ENCODE measurements at regions not wholly inside any gene's neighbourhood (a gene's known extent, or its start where the extent isn't known, plus 50 kb on each side); places are given as distances from the start of the nearest gene placed in this dataset.

DNA sequence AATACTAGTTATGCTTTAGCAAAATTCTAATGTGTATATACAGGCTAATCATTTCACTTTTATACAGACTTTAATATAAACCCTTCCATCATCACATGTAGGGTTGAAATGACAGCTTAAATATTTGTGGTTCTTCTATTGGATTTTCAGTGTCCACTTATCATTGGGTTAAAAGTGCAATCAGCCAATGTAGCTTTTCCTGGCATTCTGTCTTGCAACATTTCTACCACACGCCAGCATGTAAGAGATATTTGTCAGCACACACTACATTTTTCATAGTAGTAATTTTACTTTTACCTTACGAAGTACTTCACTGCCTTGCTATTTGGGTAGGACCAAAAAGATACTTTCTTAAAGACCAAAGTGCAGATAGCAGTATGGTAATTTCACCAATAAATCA is 252.0 kb downstream of the TBX18 start:
- Mint-ChIP-seq H3K9me3 (ENCODE audit: insufficient read depth) (no peaks in the 10 kb centered on the region), H3K27me3 (ENCODE audit: low read depth) (no peaks in the 10 kb centered on the region), H3K4me1 (ENCODE audit: low read depth) (no peaks in the 10 kb centered on the region), H3K4me3 (no peak overlapping the region), H3K36me3 (ENCODE audit: low read depth) (no peaks in the 10 kb centered on the region), H3K27ac (no peak overlapping the region)
- POLR2A ChIA-PET, result no interaction called here
- ATAC-seq (no peak), DNase-seq (no peak)
- CTCF ChIA-PET, result no interaction called here

GRCh38 chr6:84511929-84512328 is 252.5 kb downstream of the TBX18 start:
- ChIA-PET CTCF (no interaction called here), POLR2A (no interaction called here)
- H3K4me1 Mint-ChIP-seq (ENCODE audit: low read depth), result no peaks in the 10 kb centered on the region
- no peaks in the 10 kb centered on the region for H3K36me3 Mint-ChIP-seq (ENCODE audit: low read depth)
- H3K27ac Mint-ChIP-seq, result no peak overlapping the region
- H3K9me3 Mint-ChIP-seq (ENCODE audit: insufficient read depth), result no peaks in the 10 kb centered on the region
- ATAC-seq (no peak), DNase-seq (no peak)
- no peaks in the 10 kb centered on the region for H3K27me3 Mint-ChIP-seq (ENCODE audit: low read depth)
- H3K4me3 Mint-ChIP-seq, result no peak overlapping the region

GRCh38 chr6:84508981-84509380 is 255.4 kb downstream of the TBX18 start:
- CTCF ChIA-PET, result no interaction called here
- no peak overlapping the region for H3K27ac Mint-ChIP-seq
- DNase-seq, result no peak
- H3K4me3 Mint-ChIP-seq, result no peak overlapping the region
- H3K27me3 Mint-ChIP-seq (ENCODE audit: low read depth), result no peaks in the 10 kb centered on the region
- POLR2A ChIA-PET, result no interaction called here
- no peaks in the 10 kb centered on the region for H3K36me3 Mint-ChIP-seq (ENCODE audit: low read depth)
- H3K4me1 Mint-ChIP-seq (ENCODE audit: low read depth), result no peaks in the 10 kb centered on the region
- no peak for ATAC-seq
- no peaks in the 10 kb centered on the region for H3K9me3 Mint-ChIP-seq (ENCODE audit: insufficient read depth)

- Mint-ChIP-seq H3K36me3 (ENCODE audit: low read depth) (no peaks in the 10 kb centered on the region), H3K4me1 (ENCODE audit: low read depth) (no peaks in the 10 kb centered on the region), H3K27ac (no peak overlapping the region), H3K27me3 (ENCODE audit: low read depth) (no peaks in the 10 kb centered on the region), H3K4me3 (no peak overlapping the region), H3K9me3 (ENCODE audit: insufficient read depth) (no peaks in the 10 kb centered on the region)
- POLR2A ChIA-PET, result no interaction called here
- DNase-seq (no peak), ATAC-seq (no peak)
- CTCF ChIA-PET, result no interaction called here
Measured at GRCh38 chr6:84508334-84508733, 256.1 kb downstream of the TBX18 start.

- Mint-ChIP-seq H3K9me3 (ENCODE audit: insufficient read depth) (no peaks in the 10 kb centered on the region), H3K4me1 (ENCODE audit: low read depth) (no peaks in the 10 kb centered on the region), H3K4me3 (no peak overlapping the region), H3K27ac (no peak overlapping the region), H3K27me3 (ENCODE audit: low read depth) (no peaks in the 10 kb centered on the region), H3K36me3 (ENCODE audit: low read depth) (no peaks in the 10 kb centered on the region)
- CTCF ChIA-PET, result no interaction called here
- DNase-seq, result no peak
- POLR2A ChIA-PET, result no interaction called here
- no peak for ATAC-seq
Measured at GRCh38 chr6:84504025-84504424, 260.4 kb downstream of the TBX18 start.

DNA sequence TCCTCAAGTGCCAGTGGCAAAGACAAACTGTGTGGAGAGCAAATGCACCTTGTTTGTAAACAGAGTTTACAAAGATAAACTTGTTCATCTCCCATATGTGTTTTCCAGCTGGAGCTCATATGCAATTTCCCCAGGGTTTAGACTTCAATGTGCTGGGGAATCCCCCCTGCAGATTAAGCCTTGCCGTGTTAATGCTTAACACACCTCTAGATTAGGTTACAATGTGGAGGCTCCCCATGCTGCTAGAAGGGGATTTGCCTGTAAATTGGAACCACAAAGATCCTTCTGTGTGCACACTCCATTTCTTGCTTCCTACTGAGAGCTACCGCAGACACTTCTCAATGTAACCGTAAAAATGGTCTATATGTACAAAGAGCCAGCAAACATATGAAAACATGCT is 263.1 kb downstream of the TBX18 start:
- no peak for ATAC-seq
- no peaks in the 10 kb centered on the region for H3K9me3 Mint-ChIP-seq (ENCODE audit: insufficient read depth)
- POLR2A ChIA-PET, result interaction anchor here (0.8 kb wide), 1 partner anchor 641 kb away, joined by 3 read pairs; no protein-coding TSS in a partner anchor
- CTCF ChIA-PET, result no interaction called here
- H3K27me3 Mint-ChIP-seq (ENCODE audit: low read depth), result no peaks in the 10 kb centered on the region
- H3K4me1 Mint-ChIP-seq (ENCODE audit: low read depth), result no peaks in the 10 kb centered on the region
- no peak overlapping the region for H3K27ac Mint-ChIP-seq
- H3K36me3 Mint-ChIP-seq (ENCODE audit: low read depth), result no peaks in the 10 kb centered on the region
- no peak overlapping the region for H3K4me3 Mint-ChIP-seq
- no peak for DNase-seq

DNA sequence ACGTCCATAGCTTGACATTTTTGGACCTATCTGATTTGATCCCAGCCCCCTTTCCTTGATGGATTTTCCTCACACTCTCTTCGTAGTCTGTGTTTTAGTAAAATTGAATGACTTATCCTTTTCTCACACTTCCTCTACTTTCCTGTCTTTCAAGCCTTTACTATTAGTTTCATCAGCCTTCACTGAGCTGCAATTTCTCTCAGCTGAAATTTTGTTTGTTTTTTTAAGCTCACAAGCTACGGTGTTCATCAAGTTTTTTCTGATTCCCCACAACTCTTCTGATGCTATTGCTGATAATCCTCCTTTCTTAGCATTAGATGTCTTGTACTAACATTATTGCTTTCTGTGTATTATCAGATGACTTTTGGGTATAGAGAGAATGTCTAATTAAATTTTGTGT is 263.7 kb downstream of the TBX18 start:
- no peaks in the 10 kb centered on the region for H3K36me3 Mint-ChIP-seq (ENCODE audit: low read depth)
- H3K4me1 Mint-ChIP-seq (ENCODE audit: low read depth), result no peaks in the 10 kb centered on the region
- H3K4me3 Mint-ChIP-seq, result no peak overlapping the region
- ChIA-PET CTCF (no interaction called here), POLR2A (interaction anchor here (0.8 kb wide), 1 partner anchor 641 kb away, joined by 3 read pairs; no protein-coding TSS in a partner anchor)
- H3K27ac Mint-ChIP-seq, result no peak overlapping the region
- H3K27me3 Mint-ChIP-seq (ENCODE audit: low read depth), result no peaks in the 10 kb centered on the region
- H3K9me3 Mint-ChIP-seq (ENCODE audit: insufficient read depth), result no peaks in the 10 kb centered on the region
- ATAC-seq (no peak), DNase-seq (no peak)

- ATAC-seq (no peak), DNase-seq (no peak)
- no peak overlapping the region for H3K4me3 Mint-ChIP-seq
- no peak overlapping the region for H3K27ac Mint-ChIP-seq
- H3K9me3 Mint-ChIP-seq (ENCODE audit: insufficient read depth), result no peaks in the 10 kb centered on the region
- POLR2A ChIA-PET, result no interaction called here
- H3K36me3 Mint-ChIP-seq (ENCODE audit: low read depth), result no peaks in the 10 kb centered on the region
- no peaks in the 10 kb centered on the region for H3K4me1 Mint-ChIP-seq (ENCODE audit: low read depth)
- H3K27me3 Mint-ChIP-seq (ENCODE audit: low read depth), result no peaks in the 10 kb centered on the region
- CTCF ChIA-PET, result no interaction called here
Measured at GRCh38 chr6:84498905-84499304, 265.5 kb downstream of the TBX18 start.

DNA sequence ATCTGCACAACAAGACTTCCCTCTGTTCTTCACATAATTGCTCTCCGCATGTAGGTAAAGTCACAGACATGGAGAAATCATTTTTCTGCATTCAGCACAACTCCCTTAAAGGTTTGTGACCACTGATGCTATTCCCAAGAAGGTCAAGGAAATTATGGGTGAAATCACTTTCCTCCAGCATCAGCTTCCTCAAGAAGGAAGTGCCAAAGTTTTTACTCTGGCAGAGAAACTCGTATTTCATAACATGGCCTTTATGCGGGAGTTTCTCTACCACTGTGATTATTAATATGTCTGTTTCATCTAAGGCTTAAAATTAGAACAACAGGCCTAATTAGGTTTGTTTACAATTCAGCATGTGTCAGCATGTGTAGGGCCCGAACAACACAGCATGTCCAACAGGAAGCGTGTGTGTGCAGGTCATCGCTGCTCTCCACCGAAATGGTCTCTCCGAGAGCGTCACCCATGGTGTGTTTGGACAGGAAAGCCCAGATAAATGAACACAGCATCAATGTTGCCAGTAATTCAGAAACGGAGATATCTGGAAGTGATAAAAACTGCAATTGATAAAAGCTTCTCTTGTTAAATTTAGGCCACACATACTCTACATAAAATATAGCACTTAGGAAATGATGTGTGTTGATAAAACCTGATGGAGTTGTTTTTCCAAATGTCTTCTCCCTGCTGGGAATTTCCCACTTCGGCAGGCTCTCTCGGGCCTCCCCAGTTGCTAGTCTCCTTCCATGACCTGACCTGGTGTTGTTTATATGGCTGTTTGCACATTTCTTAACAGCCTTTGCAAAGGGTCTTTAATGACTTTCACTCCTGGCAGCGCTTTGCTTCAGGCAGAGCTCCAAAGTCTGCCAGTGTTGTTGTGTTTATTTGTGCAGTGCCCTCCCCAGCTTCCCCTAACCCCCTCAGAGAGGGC is 265.1 kb upstream of the CEP162 start:
- H3K27me3 Mint-ChIP-seq (ENCODE audit: low read depth), result no peaks in the 10 kb centered on the region
- POLR2A ChIA-PET, result no interaction called here
- ATAC-seq, result no peak
- CTCF ChIA-PET, result no interaction called here
- no peak overlapping the region for H3K27ac Mint-ChIP-seq
- H3K36me3 Mint-ChIP-seq (ENCODE audit: low read depth), result no peaks in the 10 kb centered on the region
- H3K4me1 Mint-ChIP-seq (ENCODE audit: low read depth), result no peaks in the 10 kb centered on the region
- no peak overlapping the region for H3K4me3 Mint-ChIP-seq
- DNase-seq, result no peak
- no peaks in the 10 kb centered on the region for H3K9me3 Mint-ChIP-seq (ENCODE audit: insufficient read depth)

DNA sequence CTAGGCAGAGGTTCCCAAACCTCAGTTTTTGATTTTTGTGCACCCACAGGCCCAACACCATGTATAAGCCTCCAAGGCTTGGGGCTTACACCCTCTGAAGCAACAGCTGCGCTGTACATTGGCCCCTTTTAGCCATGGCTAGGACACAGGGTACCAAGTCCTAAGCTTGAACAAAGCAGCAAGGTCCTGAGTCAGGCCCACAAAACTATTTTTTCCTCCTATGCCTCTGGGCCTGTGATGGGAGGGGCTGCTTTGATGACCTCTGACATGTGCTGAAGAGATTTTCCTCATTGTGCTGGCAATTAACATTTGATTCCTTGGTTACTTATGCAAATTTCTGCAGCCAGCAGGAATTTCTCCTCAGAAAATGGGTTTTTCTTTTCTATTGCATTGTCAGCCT is 262.2 kb upstream of the CEP162 start:
- Mint-ChIP-seq H3K36me3 (ENCODE audit: low read depth) (no peaks in the 10 kb centered on the region), H3K9me3 (ENCODE audit: insufficient read depth) (no peaks in the 10 kb centered on the region), H3K27ac (no peak overlapping the region), H3K4me3 (no peak overlapping the region), H3K4me1 (ENCODE audit: low read depth) (no peaks in the 10 kb centered on the region), H3K27me3 (ENCODE audit: low read depth) (no peaks in the 10 kb centered on the region)
- ChIA-PET CTCF (no interaction called here), POLR2A (no interaction called here)
- DNase-seq (no peak), ATAC-seq (no peak)

GRCh38 chr6:84486526-84486925 is 259.1 kb upstream of the CEP162 start:
- no peaks in the 10 kb centered on the region for H3K27me3 Mint-ChIP-seq (ENCODE audit: low read depth)
- ChIA-PET CTCF (no interaction called here), POLR2A (no interaction called here)
- ATAC-seq, result no peak
- H3K4me3 Mint-ChIP-seq, result no peak overlapping the region
- H3K36me3 Mint-ChIP-seq (ENCODE audit: low read depth), result no peaks in the 10 kb centered on the region
- H3K9me3 Mint-ChIP-seq (ENCODE audit: insufficient read depth), result no peaks in the 10 kb centered on the region
- no peak for DNase-seq
- H3K27ac Mint-ChIP-seq, result no peak overlapping the region
- H3K4me1 Mint-ChIP-seq (ENCODE audit: low read depth), result no peaks in the 10 kb centered on the region

DNA sequence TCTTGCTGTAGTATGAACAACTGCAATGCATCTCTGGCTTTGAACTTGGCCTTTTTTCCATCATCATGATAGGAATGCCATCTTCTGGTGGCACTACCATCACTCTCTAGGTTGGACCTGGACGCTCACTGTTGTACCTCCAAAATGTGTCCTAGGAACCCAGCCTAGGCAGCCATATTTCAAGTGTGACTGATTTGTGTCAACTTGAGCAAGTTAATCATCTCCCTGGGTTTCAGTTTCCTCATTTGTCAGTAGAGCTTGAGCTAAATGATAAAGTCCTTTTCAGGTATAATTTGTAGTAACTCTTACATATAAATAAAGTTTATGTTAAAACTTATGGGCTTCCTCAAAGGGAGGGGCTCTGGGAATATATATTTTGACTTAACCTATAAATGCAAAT is 241.7 kb upstream of the CEP162 start:
- ChIA-PET CTCF (no interaction called here), POLR2A (no interaction called here)
- ATAC-seq (no peak), DNase-seq (no peak)
- Mint-ChIP-seq H3K4me3 (no peak overlapping the region), H3K9me3 (ENCODE audit: insufficient read depth) (no peaks in the 10 kb centered on the region), H3K27ac (no peak overlapping the region), H3K27me3 (ENCODE audit: low read depth) (no peaks in the 10 kb centered on the region), H3K36me3 (ENCODE audit: low read depth) (no peaks in the 10 kb centered on the region), H3K4me1 (ENCODE audit: low read depth) (no peaks in the 10 kb centered on the region)

- no peak overlapping the region for H3K27ac Mint-ChIP-seq
- ChIA-PET CTCF (no interaction called here), POLR2A (no interaction called here)
- no peak for DNase-seq
- H3K36me3 Mint-ChIP-seq (ENCODE audit: low read depth), result no peaks in the 10 kb centered on the region
- H3K9me3 Mint-ChIP-seq (ENCODE audit: insufficient read depth), result no peaks in the 10 kb centered on the region
- H3K4me1 Mint-ChIP-seq (ENCODE audit: low read depth), result no peaks in the 10 kb centered on the region
- H3K27me3 Mint-ChIP-seq (ENCODE audit: low read depth), result no peaks in the 10 kb centered on the region
- no peak for ATAC-seq
- H3K4me3 Mint-ChIP-seq, result no peak overlapping the region
Measured at GRCh38 chr6:84467296-84467695, 239.9 kb upstream of the CEP162 start.

Measured in activated CD8-positive, alpha-beta T cell treated with anti-CD3 and anti-CD28 coated beads, Interleukin-2, amount 10 ng/mL, durations not matched to agents 7 days and 5 days (primary cell).